HG02759 (cell line): ENCODE measurements at regions not wholly inside any gene's neighbourhood (a gene's known extent, or its start where the extent isn't known, plus 50 kb on each side); places are given as distances from the start of the nearest gene placed in this dataset.
"Not testable (repeated sequence)": the region's sequence is repeated elsewhere in the genome, so short reads cannot be mapped to it uniquely, and the experiment has no call there.

ENCODE experiments used
- ATAC-seq: cut with Tn5 transposase; IDR thresholded peaks from one replicate; pipeline ENCODE4 v1.9.1; 2021; ENCODE audit warnings: mild to moderate bottlenecking, moderate library complexity; ENCODE audit not compliant: unreplicated experiment

GRCh38 chr21:35482933-35483662 is 434.0 kb upstream of the RUNX1 start:
- ATAC-seq, result no peak

DNA sequence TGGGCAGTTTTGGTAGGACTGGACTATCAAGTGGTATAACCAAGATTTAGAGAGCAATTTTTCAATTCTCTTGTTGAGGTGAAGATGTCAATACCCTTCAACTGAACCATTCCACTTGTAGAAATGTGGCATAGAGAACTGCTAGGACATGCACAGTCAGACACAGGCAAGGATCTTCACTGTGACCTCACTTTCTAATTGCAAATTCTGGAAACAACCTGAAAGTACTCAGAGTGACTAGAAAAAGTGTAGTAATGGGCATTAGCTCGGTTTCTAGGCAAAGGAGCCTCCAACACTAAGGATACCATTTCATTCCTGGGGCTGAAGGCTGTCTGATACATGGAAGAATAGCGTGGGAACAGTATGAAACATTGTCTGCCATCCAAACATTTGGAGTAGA is 433.0 kb upstream of the RUNX1 start:
- no peak for ATAC-seq

GRCh38 chr21:35481005-35481404 is 431.9 kb upstream of the RUNX1 start:
- no peak for ATAC-seq

DNA sequence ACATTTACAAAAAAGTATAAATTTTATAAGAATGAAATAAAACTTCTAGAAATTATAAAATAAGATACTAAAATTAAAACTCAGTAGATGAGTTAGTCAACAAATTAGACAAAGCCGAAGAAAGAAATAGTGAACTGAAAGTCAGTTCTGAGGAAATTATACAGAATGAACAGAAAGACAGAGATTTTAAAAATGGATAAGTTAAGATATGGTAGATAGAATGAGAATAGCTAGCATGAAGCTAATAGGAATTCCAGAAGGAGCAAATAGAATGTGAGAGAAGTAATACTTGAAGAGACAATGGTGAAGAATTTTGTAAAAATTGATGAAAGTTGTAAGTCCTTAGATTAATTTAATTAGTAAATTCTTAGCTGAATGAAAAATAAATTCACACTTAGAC is 430.4 kb upstream of the RUNX1 start:
- ATAC-seq, result no peak

GRCh38 chr21:35479065-35479448 is 430.0 kb upstream of the RUNX1 start:
- ATAC-seq, result no peak

- no peak for ATAC-seq
These were observed 429.3 kb upstream of the RUNX1 start for GRCh38 chr21:35478161-35479064.

- ATAC-seq, result no peak
These were observed 428.5 kb upstream of the RUNX1 start for GRCh38 chr21:35477622-35478021.

DNA sequence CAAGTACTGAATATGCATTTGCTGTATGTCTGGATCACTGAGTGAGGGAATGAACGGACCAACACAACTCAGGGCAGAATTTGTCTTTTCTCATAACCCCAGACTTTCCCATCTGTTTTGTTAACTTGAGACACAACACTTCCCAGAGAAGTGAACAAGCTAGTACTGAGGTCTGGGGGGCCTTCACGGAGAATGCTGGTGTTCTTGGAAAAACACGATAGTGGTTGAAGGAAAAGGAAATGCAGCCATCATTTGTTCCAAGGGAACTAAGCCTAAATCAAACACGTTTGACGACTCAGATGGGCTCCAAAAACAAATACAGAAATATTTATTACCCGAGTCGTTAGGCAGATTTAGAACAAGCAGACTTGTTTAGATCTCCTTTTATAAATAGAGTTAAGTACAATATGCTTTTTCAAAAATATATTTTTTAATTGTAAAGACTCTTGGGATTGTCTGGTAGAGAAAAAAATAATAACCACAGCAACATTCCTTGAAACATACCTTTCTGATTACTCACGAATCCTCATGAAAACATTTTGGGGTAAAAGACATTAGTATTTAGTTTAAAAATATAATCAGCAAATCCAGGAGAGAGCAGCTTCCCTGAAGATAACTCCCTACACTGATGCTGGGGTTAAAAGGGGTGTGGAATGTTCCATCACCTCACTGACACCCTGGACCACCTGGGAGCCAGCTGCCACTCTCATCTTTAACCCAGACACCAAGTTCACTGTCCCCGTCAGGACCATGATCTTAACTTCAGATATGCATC is 427.7 kb upstream of the RUNX1 start:
- ATAC-seq, result no peak

GRCh38 chr21:35475762-35476161 is 426.7 kb upstream of the RUNX1 start:
- no peak for ATAC-seq

DNA sequence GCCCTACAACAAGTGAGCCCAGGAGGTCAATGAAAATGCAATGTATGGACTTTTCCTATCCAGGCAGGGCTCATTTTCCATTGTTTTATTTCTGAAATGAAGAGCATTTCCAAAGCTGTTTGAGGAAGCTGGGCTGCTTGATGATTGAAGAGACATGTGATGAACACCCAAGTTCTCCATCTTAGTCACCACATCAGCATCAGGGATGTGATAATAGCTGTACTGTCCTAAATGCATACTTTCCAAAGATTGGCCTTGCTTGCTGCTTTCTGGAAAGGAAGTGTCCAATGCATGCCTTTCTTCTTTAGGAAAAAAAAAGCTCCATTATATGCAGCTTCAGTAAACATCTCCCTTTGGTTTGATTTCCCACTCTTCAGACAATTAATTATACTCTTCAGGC is 425.9 kb upstream of the RUNX1 start:
- no peak for ATAC-seq

DNA sequence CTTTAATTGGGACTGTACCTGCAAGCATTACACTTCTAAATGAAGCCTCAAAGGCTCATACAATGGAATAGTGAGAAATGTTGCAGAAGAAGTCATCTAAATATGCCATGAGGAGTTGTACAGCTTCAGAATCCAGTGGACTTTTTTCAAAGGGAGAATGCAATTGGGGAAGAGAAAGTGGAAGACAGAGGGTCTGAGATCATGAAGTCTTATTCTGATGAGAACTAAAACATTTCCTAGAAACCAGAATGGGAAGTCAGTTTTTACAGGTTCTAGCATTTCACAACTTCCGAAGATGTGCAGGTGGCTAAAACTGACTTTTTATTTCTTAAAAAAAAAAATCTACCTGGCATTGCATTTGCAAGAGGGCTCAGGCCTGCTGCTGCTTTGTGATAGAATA is 424.4 kb upstream of the RUNX1 start:
- no peak for ATAC-seq

GRCh38 chr21:35470522-35470921 is 421.4 kb upstream of the RUNX1 start:
- no peak for ATAC-seq

- no peak for ATAC-seq
These were observed 420.4 kb upstream of the RUNX1 start for GRCh38 chr21:35469498-35469897.

- no peak for ATAC-seq
These were observed 419.9 kb upstream of the RUNX1 start for GRCh38 chr21:35468991-35469390.

GRCh38 chr21:35467566-35467965 is 418.5 kb upstream of the RUNX1 start:
- no peak for ATAC-seq

DNA sequence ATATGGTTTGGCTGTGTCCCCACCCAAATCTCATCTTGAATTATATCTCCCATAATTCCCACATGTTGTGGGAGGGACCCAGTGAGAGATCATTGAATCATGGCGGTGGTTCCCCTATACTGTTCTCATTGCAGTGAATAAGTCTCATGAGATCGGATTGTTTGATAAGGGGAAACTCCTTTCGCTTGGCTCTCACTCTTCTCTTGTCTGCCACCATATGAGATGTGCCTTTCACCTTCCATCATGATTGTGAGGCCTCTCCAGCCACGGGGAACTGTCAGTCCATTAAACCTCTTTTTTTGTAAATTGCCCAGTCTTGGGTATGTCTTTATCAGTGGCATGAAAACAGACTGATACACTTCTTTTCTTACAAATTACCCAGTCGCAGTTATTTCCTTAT is 417.6 kb upstream of the RUNX1 start:
- not testable (repeated sequence) for ATAC-seq

DNA sequence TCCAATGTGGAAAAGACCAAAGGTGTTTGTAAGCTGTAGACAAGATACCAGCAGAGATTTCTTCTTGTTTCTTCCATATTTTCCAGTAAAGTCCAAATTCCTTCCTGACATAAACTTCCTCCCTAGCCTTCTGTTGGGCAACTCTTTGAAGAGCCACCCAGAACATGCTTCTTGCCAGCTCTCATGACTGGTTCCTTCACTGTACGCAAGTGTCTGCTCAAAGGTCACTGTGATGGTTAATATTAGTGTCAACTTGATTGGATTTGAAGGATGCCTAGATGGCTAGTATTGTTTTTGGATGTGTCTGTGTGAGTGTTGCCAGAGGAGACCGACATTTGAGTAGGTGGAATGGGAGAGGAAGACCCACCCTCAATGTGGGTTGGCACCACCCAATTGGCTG is 416.6 kb upstream of the RUNX1 start:
- ATAC-seq, result no peak

GRCh38 chr21:35461700-35462099 is 412.6 kb upstream of the RUNX1 start:
- no peak for ATAC-seq

DNA sequence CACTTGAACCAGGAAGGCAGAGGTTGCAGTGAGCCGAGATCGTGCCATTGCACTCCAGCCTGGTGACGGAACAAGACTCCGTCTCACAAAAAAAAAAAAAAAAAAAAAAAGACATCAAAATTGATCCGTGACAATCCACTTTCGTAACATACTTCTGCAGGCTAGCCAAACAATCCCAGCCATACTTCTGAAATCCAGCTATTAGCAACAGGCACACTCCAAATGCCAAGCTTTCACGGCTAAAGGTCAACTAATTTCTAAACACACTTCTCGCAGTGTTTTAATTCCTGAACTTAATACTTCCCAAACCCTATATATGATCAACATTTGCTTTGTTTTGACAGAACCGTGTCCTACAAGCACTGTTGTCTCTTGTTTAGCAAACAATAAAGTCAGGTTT is 411.3 kb upstream of the RUNX1 start:
- no peak for ATAC-seq

DNA sequence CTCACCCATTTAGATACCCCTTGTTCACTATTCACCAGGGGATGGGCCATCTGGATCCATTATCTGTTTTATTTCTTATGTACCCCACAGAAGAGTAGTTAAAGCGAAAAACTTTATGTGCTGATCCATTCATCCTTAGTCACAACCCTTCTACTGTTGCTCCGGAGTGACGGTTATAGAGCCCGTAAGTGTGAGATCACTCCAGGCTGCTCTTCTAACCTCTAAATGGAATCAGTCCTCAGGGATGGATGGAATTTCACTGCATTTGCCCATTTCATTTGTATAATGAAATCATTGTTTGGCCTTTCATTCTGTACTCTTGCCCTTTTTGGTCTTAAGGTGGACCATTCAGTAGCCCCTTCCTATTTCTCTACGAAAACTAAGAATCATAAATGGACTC is 409.3 kb upstream of the RUNX1 start:
- no peak for ATAC-seq

DNA sequence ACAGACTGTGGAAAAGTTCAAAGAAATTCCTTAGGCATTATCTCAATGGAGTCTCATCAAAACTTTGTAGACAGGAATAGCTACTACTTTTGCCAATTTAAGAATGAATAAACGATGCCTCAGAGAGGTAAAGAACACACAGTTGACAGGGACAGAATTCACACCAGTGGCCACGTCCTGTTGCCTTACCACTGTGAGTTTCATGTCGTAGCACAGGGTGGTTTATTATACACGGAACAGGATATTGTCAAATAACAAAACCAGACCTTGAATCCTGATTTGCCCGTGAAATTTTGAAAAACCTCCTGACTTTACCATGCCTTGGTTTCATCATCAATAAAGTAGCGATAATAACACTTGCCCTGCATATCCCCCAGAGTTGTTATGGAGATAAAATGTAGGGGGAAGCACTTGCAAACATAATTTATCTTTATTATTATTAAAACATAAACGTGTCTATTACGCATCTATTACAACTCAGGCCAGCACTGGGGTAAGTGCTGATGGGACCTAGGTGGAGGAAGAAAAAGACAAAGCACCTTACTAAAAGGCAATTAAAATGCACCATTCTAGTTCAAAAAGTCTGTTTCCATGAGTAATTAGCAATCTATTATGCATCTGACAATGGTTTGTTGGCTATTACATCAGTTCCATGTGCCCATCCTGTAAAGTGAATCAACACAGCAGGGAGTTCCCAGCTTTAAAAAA is 408.1 kb upstream of the RUNX1 start:
- ATAC-seq, result no peak
